CD8-positive, alpha-beta memory T cell (primary cell): ENCODE measurements at regions not wholly inside any gene's neighbourhood (a gene's known extent, or its start where the extent isn't known, plus 50 kb on each side); places are given as distances from the start of the nearest gene placed in this dataset.
"Not testable (repeated sequence)": the region's sequence is repeated elsewhere in the genome, so short reads cannot be mapped to it uniquely, and the experiment has no call there.

Source experiments
- CTCF ChIA-PET: fragments of 350-600 bp; sonication (Branson Sonifier 250); formaldehyde crosslinking; loops from one replicate; lab custom pipeline; 2021; ENCODE audit warnings: antibody characterized with exemption; lab: Charles Lee
- POLR2A ChIA-PET: fragments of 350-600 bp; sonication (Branson Sonifier 250); formaldehyde crosslinking; loops from one replicate; lab custom pipeline; 2021; ENCODE audit warnings: antibody characterized with exemption; lab: Charles Lee
- DNase-seq, 5 donors: peaks; one replicate each; pipeline versions ENCODE4 v3.0.0 to v3.0.0-alpha.2; 2020 to 2022; ENCODE audit warnings: mixed read lengths in 1 of 5
- H3K27ac ChIP-seq: one replicate; pipeline ENCODE4 v1.7.0; 2013; ENCODE audit warnings: low read depth, mild to moderate bottlenecking, low read length, moderate library complexity
- H3K27me3 ChIP-seq: 2 replicates; pipeline ENCODE4 v1.7.0; 2013; ENCODE audit warnings: low read length, mild to moderate bottlenecking; ENCODE audit not compliant: insufficient read depth, poor library complexity, severe bottlenecking
- H3K36me3 ChIP-seq: 2 replicates; pipeline ENCODE4 v1.7.0; 2013; ENCODE audit warnings: mild to moderate bottlenecking, low read length, moderate library complexity; ENCODE audit not compliant: insufficient read depth
- H3K4me1 ChIP-seq: 2 replicates; pipeline ENCODE4 v1.7.0; 2013; ENCODE audit warnings: mild to moderate bottlenecking, low read length, moderate library complexity; ENCODE audit not compliant: insufficient read depth
- H3K4me3 ChIP-seq: 2 replicates; pipeline ENCODE4 v1.7.0; 2013; ENCODE audit warnings: mild to moderate bottlenecking, low read length
- H3K9me3 ChIP-seq: 2 replicates; pipeline ENCODE4 v1.7.0; 2013; ENCODE audit warnings: mild to moderate bottlenecking, low read length
- H3K27ac Mint-ChIP-seq, 8 donors: one replicate each; pipeline ENCODE4 v1.8.0; 2020 to 2021; ENCODE audit warnings: mixed read lengths in 8 of 8, mild to moderate bottlenecking in 6 of 8, inconsistent platforms in 3 of 8, moderate library complexity in 3 of 8
- H3K27me3 Mint-ChIP-seq, 2 donors: one replicate each; pipeline ENCODE4 v1.8.0; 2020 to 2021; ENCODE audit warnings: mixed read lengths in 2 of 2, mild to moderate bottlenecking in 1 of 2, moderate library complexity in 1 of 2
- H3K36me3 Mint-ChIP-seq, 3 donors: one replicate each; pipeline ENCODE4 v1.8.0; 2020 to 2021; ENCODE audit warnings: mixed read lengths in 3 of 3, inconsistent platforms in 1 of 3, mild to moderate bottlenecking in 1 of 3
- H3K4me1 Mint-ChIP-seq, 3 donors: one replicate each; pipeline ENCODE4 v1.8.0; 2020 to 2021; ENCODE audit warnings: mixed read lengths in 3 of 3, inconsistent platforms in 1 of 3, mild to moderate bottlenecking in 1 of 3
- H3K4me3 Mint-ChIP-seq, 7 donors: one replicate each; pipeline ENCODE4 v1.8.0; 2020 to 2021; ENCODE audit warnings: mixed read lengths in 7 of 7, mild to moderate bottlenecking in 6 of 7, moderate library complexity in 4 of 7, inconsistent platforms in 2 of 7
- H3K9me3 Mint-ChIP-seq, 5 donors: one replicate each; pipeline ENCODE4 v1.8.0; 2020 to 2022; ENCODE audit warnings: mixed read lengths in 5 of 5, mild to moderate bottlenecking in 3 of 5, moderate library complexity in 2 of 5, inconsistent platforms in 1 of 5

DNA sequence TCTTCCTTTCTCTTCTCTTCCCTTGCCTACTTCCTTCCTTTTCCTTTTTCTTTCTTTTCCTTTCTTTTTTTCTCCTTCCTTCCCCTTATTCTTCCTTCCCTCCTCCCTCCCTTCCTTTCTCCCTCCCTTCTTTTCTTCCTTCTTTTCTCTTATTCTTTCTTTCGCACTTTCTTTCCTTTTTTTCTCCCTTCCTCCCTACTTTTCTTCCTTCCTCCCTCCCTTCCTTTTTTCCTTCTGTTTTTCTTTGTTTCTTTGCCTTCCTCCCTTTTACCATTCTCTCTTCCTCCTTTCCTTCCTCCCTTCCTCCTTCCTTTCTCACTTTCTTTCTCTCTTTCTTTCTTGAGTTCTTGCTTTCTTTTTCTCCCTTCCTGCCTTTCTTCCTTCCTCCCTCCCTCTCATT is 416.5 kb downstream of the ANKRD30B start:
- H3K9me3 ChIP-seq, H3K27ac Mint-ChIP-seq, H3K4me1 Mint-ChIP-seq, H3K4me3 ChIP-seq, POLR2A ChIA-PET, H3K27ac ChIP-seq, H3K9me3 Mint-ChIP-seq, H3K27me3 Mint-ChIP-seq, DNase-seq, CTCF ChIA-PET, H3K4me1 ChIP-seq, H3K36me3 ChIP-seq, H3K4me3 Mint-ChIP-seq, H3K36me3 Mint-ChIP-seq, H3K27me3 ChIP-seq: not testable (repeated sequence)

DNA sequence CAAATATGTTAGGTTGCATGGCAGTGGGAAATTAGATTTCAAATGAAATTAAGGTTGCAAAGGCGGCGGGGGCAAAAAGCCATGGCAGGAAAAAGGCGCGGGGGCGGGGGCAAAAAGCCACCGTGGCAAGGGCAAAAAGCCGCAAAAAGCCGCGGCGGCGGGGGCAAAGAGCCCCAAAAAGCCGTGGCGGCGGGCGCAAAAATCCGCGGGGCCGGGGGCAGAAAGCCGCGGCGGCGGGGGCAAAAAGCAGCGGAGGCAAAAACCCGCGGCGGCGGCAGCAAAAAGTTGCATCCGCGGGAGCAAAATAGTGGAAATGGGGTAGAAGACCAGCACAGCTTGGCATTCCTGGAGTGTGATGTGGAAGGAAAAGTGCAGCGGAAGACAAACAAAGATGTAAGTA is 417.1 kb downstream of the ANKRD30B start:
- no peak overlapping the region for H3K4me3 Mint-ChIP-seq
- H3K4me3 ChIP-seq = no peak overlapping the region

DNA sequence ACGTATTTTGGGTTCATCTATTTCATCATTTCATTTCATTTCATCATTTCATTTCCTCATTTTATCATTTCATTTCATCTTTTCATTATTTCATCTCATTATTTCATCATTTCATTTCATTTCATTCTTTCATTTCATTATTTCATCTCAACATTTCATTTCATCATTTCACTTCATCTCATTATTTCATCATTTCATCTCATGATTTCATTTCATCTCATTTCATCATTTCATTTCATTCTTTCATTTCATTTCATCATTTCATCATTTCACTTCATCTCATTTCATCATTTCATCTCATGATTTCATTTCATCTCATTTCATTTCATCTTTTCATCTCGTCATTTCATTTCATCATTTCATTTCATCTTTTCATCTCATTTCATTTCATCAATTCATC is 445.1 kb downstream of the ANKRD30B start:
- POLR2A ChIA-PET, H3K27ac ChIP-seq, H3K4me1 ChIP-seq, H3K4me1 Mint-ChIP-seq, CTCF ChIA-PET, H3K27me3 Mint-ChIP-seq, H3K4me3 ChIP-seq, H3K27ac Mint-ChIP-seq, H3K36me3 Mint-ChIP-seq, H3K36me3 ChIP-seq, H3K9me3 ChIP-seq, DNase-seq, H3K4me3 Mint-ChIP-seq, H3K27me3 ChIP-seq: not testable (repeated sequence)
- H3K9me3 Mint-ChIP-seq = peaks cover 0 to 14% (median 12%) of the 10 kb centered on the region in 5 donors

More for the DNA sequence above, 417.1 kb downstream of the ANKRD30B start:
- DNase-seq = no peak
- no peaks in the 10 kb centered on the region for H3K36me3 Mint-ChIP-seq
- Histone ChIP-seq H3K27ac (no peak overlapping the region), H3K9me3 (no peaks in the 10 kb centered on the region), H3K4me1 (no peaks in the 10 kb centered on the region), H3K36me3 (no peaks in the 10 kb centered on the region), H3K27me3 (no peaks in the 10 kb centered on the region)
- H3K4me1 Mint-ChIP-seq = no peaks in the 10 kb centered on the region
- H3K9me3 Mint-ChIP-seq = peaks cover 0 to 4% (median 2%) of the 10 kb centered on the region in 5 donors
- H3K27me3 Mint-ChIP-seq = no peaks in the 10 kb centered on the region
- H3K27ac Mint-ChIP-seq = no peak overlapping the region
- POLR2A ChIA-PET = no interaction called here
- CTCF ChIA-PET = no interaction called here

DNA sequence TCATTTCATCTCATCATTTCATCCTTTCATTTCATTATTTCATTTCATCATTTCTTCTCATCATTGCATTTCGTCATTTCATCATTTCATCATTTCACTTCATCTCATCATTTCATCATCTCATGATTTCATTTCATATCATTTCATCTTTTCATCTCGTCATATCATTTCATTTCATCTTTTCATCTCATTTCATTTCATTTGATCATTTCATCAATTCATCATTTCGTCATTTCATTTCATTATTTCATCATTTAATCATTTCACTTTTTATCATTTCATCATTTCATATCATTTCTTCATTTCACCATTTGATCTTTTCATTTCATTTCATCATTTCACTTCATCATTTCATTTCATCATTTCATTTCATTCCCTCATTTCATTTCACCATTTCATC is 445.8 kb downstream of the ANKRD30B start:
- H3K36me3 ChIP-seq, H3K27me3 ChIP-seq, H3K36me3 Mint-ChIP-seq, CTCF ChIA-PET, H3K4me1 Mint-ChIP-seq, POLR2A ChIA-PET, H3K27ac ChIP-seq, H3K9me3 ChIP-seq, DNase-seq, H3K4me3 Mint-ChIP-seq, H3K27ac Mint-ChIP-seq, H3K4me3 ChIP-seq, H3K4me1 ChIP-seq: not testable (repeated sequence)
- Mint-ChIP-seq H3K9me3 (peaks cover 0 to 14% (median 10%) of the 10 kb centered on the region in 5 donors), H3K27me3 (peaks cover 7 to 16% of the 10 kb centered on the region in 2 donors)

DNA sequence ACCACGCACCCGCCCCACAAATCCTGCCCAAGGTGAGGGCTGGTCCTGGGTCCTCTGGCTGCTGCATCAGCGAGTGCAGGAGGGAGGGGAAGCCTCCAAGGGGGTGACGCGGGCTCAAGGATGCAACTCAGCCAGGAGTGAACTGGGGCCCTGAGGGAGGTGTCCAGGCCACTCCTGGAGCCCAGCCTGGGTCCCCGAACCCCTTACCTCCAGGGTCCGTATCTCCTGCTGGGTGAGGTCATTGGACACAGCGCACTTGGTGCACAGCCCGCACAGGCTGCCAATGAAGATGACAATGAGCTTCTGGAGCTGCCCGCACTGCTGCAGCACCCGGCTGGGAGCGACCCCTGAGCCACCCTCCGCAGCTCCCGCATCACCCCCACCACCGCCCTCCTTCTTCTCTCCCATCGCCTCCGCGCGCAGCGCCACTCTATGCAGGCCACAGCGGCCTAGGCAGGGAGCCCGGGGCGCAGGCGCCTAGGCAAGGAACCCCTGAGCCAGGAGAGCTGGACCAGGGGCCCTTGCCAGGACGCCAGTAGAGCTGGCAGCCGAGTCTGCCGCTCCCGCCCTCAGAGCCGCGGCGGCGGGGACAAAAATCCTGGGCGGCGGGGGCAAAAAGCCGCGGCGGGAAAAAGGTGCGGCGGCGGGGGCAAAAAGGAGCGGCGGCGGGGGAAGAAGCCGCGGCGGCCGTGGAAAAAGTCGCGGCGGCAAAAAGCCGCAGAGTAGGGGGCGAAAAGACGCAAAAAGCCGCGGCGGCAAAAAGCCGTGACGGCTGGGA is 449.6 kb downstream of the ANKRD30B start:
- H3K4me3 ChIP-seq, DNase-seq, H3K27ac Mint-ChIP-seq, H3K36me3 Mint-ChIP-seq, H3K27ac ChIP-seq, H3K27me3 ChIP-seq, H3K4me1 ChIP-seq, CTCF ChIA-PET, H3K36me3 ChIP-seq, H3K9me3 ChIP-seq, POLR2A ChIA-PET, H3K4me1 Mint-ChIP-seq: not testable (repeated sequence)
- H3K27me3 Mint-ChIP-seq = peaks cover 12 to 22% of the 10 kb centered on the region in 2 donors
- H3K9me3 Mint-ChIP-seq = peaks cover 5 to 18% (median 7%) of the 10 kb centered on the region in 5 donors
- H3K4me3 Mint-ChIP-seq = peak overlapping the region in 1 of 7 donors; percentile 69

DNA sequence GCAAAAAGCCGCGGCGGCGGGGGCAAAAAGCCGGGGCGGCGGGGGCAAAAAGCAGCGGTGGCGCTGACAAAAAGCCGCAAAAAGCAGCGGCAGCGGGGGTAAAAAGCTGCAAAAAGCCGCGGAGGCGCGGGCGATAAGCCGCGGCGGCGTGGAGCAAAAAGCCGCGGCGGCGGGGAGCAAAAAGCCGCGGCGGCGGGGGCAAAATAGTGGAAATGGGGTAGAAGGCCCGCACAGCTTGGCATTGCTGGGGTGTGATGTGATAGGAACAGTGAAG is 450.1 kb downstream of the ANKRD30B start:
- CTCF ChIA-PET = no interaction called here
- no peak overlapping the region for H3K27ac Mint-ChIP-seq

More for the DNA sequence above, 450.1 kb downstream of the ANKRD30B start:
- no peak overlapping the region for H3K27ac ChIP-seq
- no peaks in the 10 kb centered on the region for H3K4me1 Mint-ChIP-seq
- H3K36me3 ChIP-seq = no peaks in the 10 kb centered on the region
- H3K27me3 ChIP-seq = no peaks in the 10 kb centered on the region
- no peak overlapping the region for H3K4me3 Mint-ChIP-seq
- H3K9me3 ChIP-seq = no peaks in the 10 kb centered on the region
- no peak for DNase-seq
- no peaks in the 10 kb centered on the region for H3K36me3 Mint-ChIP-seq
- peaks cover 12 to 22% of the 10 kb centered on the region in 2 donors for H3K27me3 Mint-ChIP-seq
- POLR2A ChIA-PET = no interaction called here
- peaks cover 5 to 17% (median 9%) of the 10 kb centered on the region in 5 donors for H3K9me3 Mint-ChIP-seq
- no peaks in the 10 kb centered on the region for H3K4me1 ChIP-seq
- H3K4me3 ChIP-seq = no peak overlapping the region
